Islet precursor cell (in vitro differentiated cells): ENCODE measurements at regions not wholly inside any gene's neighbourhood (a gene's known extent, or its start where the extent isn't known, plus 50 kb on each side); places are given as distances from the start of the nearest gene placed in this dataset.
"Not testable (repeated sequence)": the region's sequence is repeated elsewhere in the genome, so short reads cannot be mapped to it uniquely, and the experiment has no call there.

ENCODE experiments used
- DNase-seq: peaks from one replicate; pipeline ENCODE4 v3.0.0-alpha.2; 2018

DNA sequence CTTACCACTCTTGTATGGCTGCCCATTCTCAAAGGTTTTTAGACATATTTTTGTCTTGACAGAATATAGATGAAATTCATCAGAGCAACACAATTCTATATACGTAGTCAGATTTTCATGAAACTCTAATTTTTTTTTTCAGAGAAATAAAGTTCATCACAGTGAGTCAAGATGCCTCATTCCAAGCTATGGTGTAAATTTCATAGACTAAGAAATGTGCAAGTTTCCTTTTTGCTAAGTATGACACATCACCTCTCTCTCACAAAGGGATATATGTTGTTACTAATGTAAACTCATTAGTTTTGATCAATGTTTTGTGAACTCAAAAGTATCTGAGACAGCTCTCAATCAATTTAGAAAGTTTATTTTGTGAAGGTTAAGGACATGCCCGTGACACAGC lies 60.4 kb upstream of the ATXN3L start:
- DNase-seq = no peak

DNA sequence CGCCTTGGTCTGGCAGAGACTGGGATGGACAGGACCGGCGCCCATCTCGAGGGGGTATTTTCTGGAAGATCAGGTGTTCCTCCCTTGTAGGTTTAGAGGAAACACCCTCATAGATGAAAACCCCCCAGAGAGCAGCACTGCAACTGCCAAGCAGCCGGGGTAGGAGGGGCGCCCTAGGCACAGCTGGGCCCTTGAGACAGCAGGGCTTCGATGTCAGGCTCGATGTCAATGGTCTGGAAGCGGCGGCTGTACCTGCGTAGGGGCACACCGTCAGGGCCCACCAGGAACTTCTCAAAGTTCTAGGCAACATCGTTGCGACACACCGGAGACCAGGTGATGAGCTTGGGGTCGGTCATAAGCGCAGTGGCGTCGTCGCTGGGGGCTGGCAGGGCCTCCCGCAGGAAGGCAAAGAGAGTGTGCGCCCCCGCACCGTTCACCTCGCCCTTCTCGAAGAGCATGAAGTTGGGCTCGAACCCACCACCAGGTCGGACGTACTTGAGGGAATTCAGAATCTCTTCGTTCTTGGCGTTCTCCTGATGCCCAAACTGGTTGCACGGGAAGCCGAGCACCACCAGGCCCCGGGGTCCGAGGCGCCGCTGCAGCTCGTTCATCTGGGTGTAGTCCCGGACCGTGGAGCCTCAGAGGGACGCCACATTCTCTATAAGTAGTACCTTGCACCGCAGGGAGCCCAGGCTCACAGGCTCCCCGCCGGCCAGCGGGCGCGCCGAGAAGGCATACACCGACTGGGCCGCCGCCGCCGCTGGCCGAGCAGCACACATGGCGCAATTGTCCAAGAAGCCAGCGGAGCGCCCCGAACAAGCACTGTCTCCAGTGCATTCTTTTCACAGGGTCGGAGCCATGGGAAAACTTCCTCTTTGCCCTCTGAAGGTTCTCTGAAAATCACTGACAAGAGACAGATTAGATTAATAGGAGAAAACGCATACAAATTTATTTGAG lies 59.0 kb upstream of the ATXN3L start:
- not testable (repeated sequence) for DNase-seq

DNA sequence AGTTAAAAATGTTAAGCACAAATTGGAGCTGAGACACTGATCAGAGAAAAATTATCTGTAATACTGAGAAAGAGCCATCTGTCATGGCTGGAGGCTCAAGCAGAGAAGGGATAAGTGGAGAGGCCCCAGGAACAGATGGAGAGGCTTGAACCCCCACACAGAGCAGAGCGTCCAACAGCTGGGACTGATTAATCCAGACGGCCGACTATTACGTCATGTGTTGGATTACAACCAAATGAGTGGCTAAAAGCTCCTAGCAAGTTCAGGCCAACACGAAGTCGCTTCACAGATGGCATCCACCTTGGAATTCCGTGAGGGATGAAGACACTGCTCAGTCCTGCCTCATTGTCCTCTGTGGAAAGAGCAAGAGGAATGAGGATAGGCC lies 57.7 kb upstream of the ATXN3L start:
- DNase-seq = no peak

DNA sequence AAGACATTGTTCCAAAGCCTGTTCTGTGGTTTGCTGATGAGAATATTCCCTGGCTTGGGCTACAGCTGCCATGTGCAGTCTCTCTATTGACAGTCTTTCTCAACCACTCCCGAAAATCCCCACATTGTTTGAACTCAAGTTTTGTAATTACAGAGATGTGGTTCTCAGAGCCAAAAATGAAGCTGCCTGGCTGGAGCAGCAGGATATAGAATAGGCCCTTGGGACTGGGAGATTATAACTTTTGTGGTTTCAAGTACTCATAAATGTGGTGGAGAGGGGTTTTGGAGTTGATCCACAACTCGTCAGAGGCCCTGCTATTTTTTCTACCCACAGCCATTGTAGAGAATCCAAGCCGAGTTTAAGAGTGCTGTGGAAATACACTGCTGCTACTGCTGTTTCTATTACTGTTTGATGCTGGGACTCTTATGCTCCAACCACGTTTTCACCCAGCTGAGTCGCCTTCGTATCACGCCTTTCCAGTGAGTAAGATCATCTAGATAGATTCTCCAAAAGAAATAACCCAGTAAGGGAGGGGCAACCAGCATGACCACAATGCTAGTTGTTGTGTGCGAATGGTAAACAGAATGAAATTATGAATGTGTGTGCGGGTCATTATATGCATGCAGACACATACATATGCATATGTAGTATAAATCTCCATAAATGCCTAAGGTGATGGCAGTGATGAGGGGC lies 57.1 kb upstream of the ATXN3L start:
- DNase-seq = no peak

DNA sequence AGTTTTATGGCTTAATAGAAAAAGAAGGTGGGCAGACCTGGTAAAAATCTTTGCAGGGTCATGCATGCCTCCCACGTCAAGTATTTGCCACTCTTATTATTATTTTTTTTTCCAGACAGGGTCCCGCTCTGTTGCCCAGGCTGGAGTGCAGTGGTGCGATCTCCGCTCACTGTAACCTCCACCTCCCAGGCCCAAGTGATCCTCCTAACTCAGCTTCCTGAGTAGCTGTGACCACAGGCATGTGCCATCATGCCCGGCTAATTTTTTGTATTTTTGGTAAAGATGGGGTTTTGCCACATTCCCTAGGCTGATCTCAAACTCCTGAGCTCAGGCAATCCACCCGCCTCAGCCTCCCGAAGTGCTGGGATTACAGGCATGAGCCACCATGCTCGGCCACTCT lies 55.7 kb upstream of the ATXN3L start:
- not testable (repeated sequence) for DNase-seq

DNA sequence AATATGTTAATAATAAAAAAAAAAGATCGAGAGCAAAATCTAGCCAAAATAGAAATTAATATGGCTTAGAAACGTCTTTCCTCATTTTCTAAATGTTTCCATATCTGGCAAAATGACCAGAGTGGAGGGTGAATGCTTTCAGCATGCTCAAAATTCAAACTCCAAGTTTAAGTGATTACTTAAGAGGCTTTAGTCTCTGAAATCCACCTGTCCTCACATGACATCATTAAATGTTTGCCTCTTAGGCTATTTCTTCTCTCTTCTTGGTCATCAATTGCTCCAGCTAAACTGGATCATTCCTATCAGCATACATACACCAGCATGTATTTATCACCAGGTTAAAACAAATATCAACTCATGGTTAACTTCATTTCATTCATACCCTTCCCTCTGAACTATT lies 54.5 kb upstream of the ATXN3L start:
- no peak for DNase-seq

DNA sequence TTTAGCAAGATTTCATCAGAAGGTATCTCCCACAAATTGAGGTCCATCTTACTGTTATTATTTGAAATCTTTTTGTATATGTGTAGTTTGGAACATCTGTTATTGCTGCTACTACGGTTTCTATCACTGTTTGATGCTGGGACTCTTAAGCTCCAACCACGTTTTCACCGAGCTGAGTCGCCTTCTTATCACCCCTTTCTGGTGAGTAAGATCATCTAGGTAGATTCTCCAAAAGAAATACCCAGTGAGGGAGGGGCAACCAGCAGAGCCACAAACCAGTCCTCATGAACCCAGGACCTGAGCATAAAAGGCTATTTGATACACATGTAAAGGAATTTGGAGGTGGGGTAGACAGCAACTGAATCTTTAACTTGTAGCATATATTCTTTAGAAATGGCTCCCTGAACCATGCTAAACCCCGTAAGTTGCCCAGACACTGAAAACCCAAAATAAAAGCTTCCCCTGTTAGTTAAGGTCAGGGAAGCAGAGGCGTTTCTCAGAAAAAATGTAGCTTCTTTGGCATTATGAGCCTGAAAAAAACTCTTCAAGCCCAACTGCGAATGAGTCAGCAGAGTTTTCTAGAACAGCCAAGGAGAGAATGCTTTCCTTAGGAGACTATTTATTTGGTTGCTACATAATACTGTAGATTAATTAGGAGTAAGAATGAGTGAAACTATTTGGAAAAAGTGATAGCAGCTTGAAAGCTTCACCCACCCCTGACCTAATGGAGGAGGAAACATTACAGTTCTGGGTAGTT lies 53.8 kb upstream of the ATXN3L start:
- DNase-seq = no peak

DNA sequence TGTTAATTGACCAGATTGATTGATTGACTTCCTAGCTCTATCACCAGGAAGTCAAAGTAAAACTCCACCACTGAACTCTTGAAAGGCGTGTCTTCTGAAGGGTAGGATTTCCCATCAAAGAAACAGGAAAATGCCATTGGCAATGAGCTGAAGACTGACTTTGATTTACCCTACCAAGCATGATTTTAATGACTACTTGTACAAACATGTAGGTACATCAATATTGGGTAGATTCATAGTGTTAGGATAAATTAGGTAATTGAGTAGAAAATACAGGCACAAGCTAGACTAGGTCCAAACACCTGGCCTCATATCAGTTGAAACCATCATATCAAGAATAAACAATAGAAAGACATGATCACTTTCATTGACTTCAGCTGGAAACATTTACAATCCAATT lies 53.2 kb upstream of the ATXN3L start:
- no peak for DNase-seq

DNA sequence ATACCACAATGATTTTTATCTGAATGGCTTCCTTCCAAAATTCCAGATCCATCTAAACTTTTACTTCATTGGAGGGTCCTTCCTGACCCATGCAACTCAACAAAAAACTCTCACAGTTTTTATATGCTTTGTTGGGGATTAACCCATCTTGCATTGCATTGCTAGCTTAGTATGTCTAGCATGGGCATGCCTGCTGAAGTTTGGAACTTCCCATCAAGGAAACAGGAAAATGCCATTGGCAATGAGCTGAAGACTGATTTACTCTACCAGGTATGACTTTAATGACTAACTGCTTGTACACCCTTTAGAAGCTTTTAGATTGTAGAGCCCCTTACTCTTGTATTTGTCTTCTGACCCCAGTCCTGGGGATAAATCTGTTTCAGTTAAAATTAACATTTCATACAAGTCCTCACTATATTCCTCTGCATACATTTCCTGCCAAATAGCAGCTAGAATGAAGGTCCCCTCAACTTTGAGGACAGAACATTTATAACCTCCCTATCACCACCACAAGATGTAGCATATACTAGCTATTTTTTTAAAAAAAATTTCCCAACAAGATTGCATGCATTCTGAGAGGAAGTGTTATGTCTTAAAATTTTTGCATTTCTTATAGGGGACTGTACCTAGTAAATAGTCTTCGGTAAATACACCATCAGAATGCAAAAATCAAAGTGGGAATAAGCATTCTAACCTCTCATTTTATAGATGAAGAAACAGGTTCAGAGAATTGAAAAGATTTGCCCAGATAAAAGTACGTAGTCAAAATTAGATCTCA lies 52.5 kb upstream of the ATXN3L start:
- no peak for DNase-seq

DNA sequence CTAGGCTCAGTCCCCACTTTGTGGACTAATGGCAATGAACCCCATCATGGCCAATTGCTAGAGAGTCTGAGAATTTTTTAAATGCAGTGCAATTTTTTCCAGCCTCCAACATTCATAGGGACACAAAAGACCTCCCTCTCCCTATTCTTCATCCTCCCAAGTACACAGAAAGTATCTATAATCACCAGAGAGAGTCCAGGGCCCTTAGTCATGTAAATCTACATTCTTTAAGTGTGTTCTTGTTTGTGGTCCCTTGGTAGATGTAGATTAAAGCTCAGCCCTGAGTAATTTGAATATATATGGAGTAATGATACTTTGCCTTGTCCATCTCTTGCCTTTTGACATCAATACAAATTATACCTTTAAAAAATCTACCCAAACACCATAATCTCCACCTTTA lies 51.3 kb upstream of the ATXN3L start:
- no peak for DNase-seq

DNA sequence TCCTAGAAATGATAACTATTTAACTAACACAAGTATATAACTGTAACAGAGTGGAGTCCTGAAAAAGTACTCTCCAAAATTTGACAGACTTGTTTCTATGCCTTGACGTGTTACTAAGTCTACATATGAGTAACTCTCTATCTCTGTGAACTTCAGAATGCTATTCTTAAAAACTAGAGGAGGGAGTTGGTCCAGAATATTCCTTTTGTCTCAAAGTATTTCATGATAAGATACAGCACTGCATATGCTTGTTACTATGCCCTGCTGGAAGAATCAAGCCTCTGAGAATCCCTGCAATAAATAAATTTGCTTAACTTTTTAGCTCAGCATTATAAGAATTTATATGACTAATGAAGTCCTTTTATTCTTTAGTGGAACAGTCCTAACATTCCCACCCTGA lies 50.9 kb upstream of the ATXN3L start:
- no peak for DNase-seq
